Neural progenitor cell (in vitro differentiated cells): ENCODE measurements at regions not wholly inside any gene's neighbourhood (a gene's known extent, or its start where the extent isn't known, plus 50 kb on each side); places are given as distances from the start of the nearest gene placed in this dataset.
"Not testable (repeated sequence)": the region's sequence is repeated elsewhere in the genome, so short reads cannot be mapped to it uniquely, and the experiment has no call there.

ENCODE experiments used
- DNase-seq: peaks from one replicate; pipeline ENCODE4 v3.0.0-alpha.2; 2016; ENCODE audit warnings: low spot score
- H2AFZ ChIP-seq: fragments of 200-600 bp; sonication (generic); replicated peaks from 2 replicates; pipeline ENCODE4 v1.6.1; 2016; ENCODE audit warnings: antibody characterized with exemption
- H3F3A ChIP-seq: fragments of 200-600 bp; sonication (generic); 2 replicates; pipeline ENCODE4 v1.6.1; 2016; ENCODE audit warnings: antibody characterized with exemption, low read depth
- H3K27ac ChIP-seq: fragments of 200-600 bp; sonication (generic); 2 replicates; pipeline ENCODE4 v1.5.1; 2016; ENCODE audit warnings: mild to moderate bottlenecking
- H3K27me3 ChIP-seq: fragments of 200-600 bp; sonication (generic); 2 replicates; pipeline ENCODE4 v1.6.1; 2016; ENCODE audit warnings: mild to moderate bottlenecking, moderate library complexity
- H3K36me3 ChIP-seq: fragments of 200-600 bp; sonication (generic); 2 replicates; pipeline ENCODE4 v1.5.1; 2016
- H3K4me1 ChIP-seq: fragments of 200-600 bp; sonication (generic); 2 replicates; pipeline ENCODE4 v1.6.1; 2016; ENCODE audit warnings: mixed run types
- H3K4me2 ChIP-seq: fragments of 200-600 bp; sonication (generic); 2 replicates; pipeline ENCODE4 v1.6.1; 2016
- H3K4me3 ChIP-seq: fragments of 200-600 bp; sonication (generic); 2 replicates; pipeline ENCODE4 v1.5.1; 2016
- H3K79me2 ChIP-seq: fragments of 200-600 bp; sonication (generic); 2 replicates; pipeline ENCODE4 v1.6.1; 2016; ENCODE audit warnings: low read depth
- H3K9ac ChIP-seq: fragments of 200-600 bp; sonication (generic); 2 replicates; pipeline ENCODE4 v1.6.1; 2016
- H3K9me3 ChIP-seq: fragments of 200-600 bp; sonication (generic); 2 replicates; pipeline ENCODE4 v1.5.1; 2016; ENCODE audit warnings: low read depth
- H4K20me1 ChIP-seq: fragments of 200-600 bp; sonication (generic); 2 replicates; pipeline ENCODE4 v1.6.1; 2016; ENCODE audit warnings: low read depth
- H3K27ac Mint-ChIP-seq: 3 replicates; pipeline ENCODE4 v1.8.0; 2021; ENCODE audit warnings: mixed read lengths
- H3K27me3 Mint-ChIP-seq: 2 replicates; pipeline ENCODE4 v1.8.0; 2022; ENCODE audit warnings: low read depth, mild to moderate bottlenecking, inconsistent platforms, moderate library complexity, mixed read lengths; ENCODE audit not compliant: insufficient read depth
- H3K36me3 Mint-ChIP-seq: 3 replicates; pipeline ENCODE4 v1.8.0; 2021; ENCODE audit warnings: mixed read lengths
- H3K4me1 Mint-ChIP-seq: 3 replicates; pipeline ENCODE4 v1.8.0; 2021; ENCODE audit warnings: mixed read lengths
- H3K4me3 Mint-ChIP-seq: 3 replicates; pipeline ENCODE4 v1.8.0; 2021; ENCODE audit warnings: mild to moderate bottlenecking, moderate library complexity, mixed read lengths
- H3K9me3 Mint-ChIP-seq: 3 replicates; pipeline ENCODE4 v1.8.0; 2020; ENCODE audit warnings: mixed read lengths
- CTCF ChIP-seq: fragments of 200-600 bp; sonication (generic); IDR thresholded peaks from 2 replicates; pipeline ENCODE4 v1.5.1; 2017; ENCODE audit warnings: antibody characterized with exemption, mild to moderate bottlenecking
- EZH2 ChIP-seq: fragments of 200-600 bp; sonication (generic); IDR thresholded peaks from 2 replicates; pipeline ENCODE4 v1.6.1; 2017; ENCODE audit warnings: antibody characterized with exemption, mild to moderate bottlenecking, moderate library complexity
- EZH2phosphoT487 ChIP-seq: fragments of 200-600 bp; sonication (generic); IDR thresholded peaks from 2 replicates; pipeline ENCODE4 v1.6.1; 2017; ENCODE audit warnings: antibody characterized with exemption

- Mint-ChIP-seq H3K27ac (no peak overlapping the region), H3K9me3 (no peaks in the 10 kb centered on the region), H3K36me3 (no peaks in the 10 kb centered on the region), H3K4me3 (no peak overlapping the region), H3K4me1 (no peaks in the 10 kb centered on the region), H3K27me3 (no peaks in the 10 kb centered on the region)
- DNase-seq: no peak
- Histone ChIP-seq H3K27ac (no peak overlapping the region), H3K4me3 (no peak overlapping the region), H3K36me3 (no peaks in the 10 kb centered on the region), H3K9ac (no peak overlapping the region), H3K27me3 (no peaks in the 10 kb centered on the region), H3K9me3 (no peaks in the 10 kb centered on the region), H3K79me2 (no peaks in the 10 kb centered on the region), H4K20me1 (no peaks in the 10 kb centered on the region), H2AFZ (no peak overlapping the region), H3K4me1 (no peaks in the 10 kb centered on the region), H3F3A (no peaks in the 10 kb centered on the region), H3K4me2 (no peak overlapping the region)
- TF ChIP-seq EZH2 (no peak), EZH2phosphoT487 (no peak), CTCF (no peak)
These were observed 1545.4 kb upstream of the PCDH10 start for GRCh38 chr4:131603705-131604104.

GRCh38 chr4:131609039-131609438 is 1540.1 kb upstream of the PCDH10 start:
- Histone ChIP-seq H3K9me3 (no peaks in the 10 kb centered on the region), H3K4me3 (no peak overlapping the region), H3K36me3 (no peaks in the 10 kb centered on the region), H3K27ac (no peak overlapping the region), H3F3A (no peaks in the 10 kb centered on the region), H4K20me1 (no peaks in the 10 kb centered on the region), H3K4me1 (no peaks in the 10 kb centered on the region), H3K27me3 (no peaks in the 10 kb centered on the region), H3K9ac (no peak overlapping the region), H3K4me2 (no peak overlapping the region), H3K79me2 (no peaks in the 10 kb centered on the region), H2AFZ (no peak overlapping the region)
- TF ChIP-seq EZH2phosphoT487: no peak
- TF ChIP-seq EZH2: no peak
- TF ChIP-seq CTCF: no peak
- H3K27me3 Mint-ChIP-seq: no peaks in the 10 kb centered on the region
- H3K36me3 Mint-ChIP-seq: no peaks in the 10 kb centered on the region
- no peak for DNase-seq
- no peak overlapping the region for H3K27ac Mint-ChIP-seq
- no peak overlapping the region for H3K4me3 Mint-ChIP-seq
- no peaks in the 10 kb centered on the region for H3K9me3 Mint-ChIP-seq
- H3K4me1 Mint-ChIP-seq: no peaks in the 10 kb centered on the region

GRCh38 chr4:131610517-131610916 is 1538.6 kb upstream of the PCDH10 start:
- not testable (repeated sequence) for H3K79me2 ChIP-seq, H3K4me2 ChIP-seq, H3F3A ChIP-seq, H3K9me3 Mint-ChIP-seq, H2AFZ ChIP-seq, H3K4me1 ChIP-seq, H4K20me1 ChIP-seq, H3K27me3 ChIP-seq, DNase-seq, H3K27me3 Mint-ChIP-seq, H3K27ac ChIP-seq, H3K9me3 ChIP-seq, H3K36me3 ChIP-seq, H3K4me3 Mint-ChIP-seq, H3K4me1 Mint-ChIP-seq, H3K36me3 Mint-ChIP-seq, H3K27ac Mint-ChIP-seq, H3K9ac ChIP-seq, H3K4me3 ChIP-seq

- Histone ChIP-seq H3K27me3 (no peaks in the 10 kb centered on the region), H3K9ac (no peak overlapping the region), H3K27ac (no peak overlapping the region), H3K9me3 (no peaks in the 10 kb centered on the region), H4K20me1 (no peaks in the 10 kb centered on the region), H3K4me3 (no peak overlapping the region), H3K79me2 (no peaks in the 10 kb centered on the region), H2AFZ (no peak overlapping the region), H3F3A (no peaks in the 10 kb centered on the region), H3K4me1 (no peaks in the 10 kb centered on the region), H3K4me2 (no peak overlapping the region), H3K36me3 (no peaks in the 10 kb centered on the region)
- no peak for DNase-seq
- Mint-ChIP-seq H3K27me3 (no peaks in the 10 kb centered on the region), H3K36me3 (no peaks in the 10 kb centered on the region), H3K9me3 (no peaks in the 10 kb centered on the region), H3K4me3 (no peak overlapping the region), H3K4me1 (no peaks in the 10 kb centered on the region), H3K27ac (no peak overlapping the region)
- no peak for TF ChIP-seq CTCF
- TF ChIP-seq EZH2phosphoT487: no peak
These were observed 1535.8 kb upstream of the PCDH10 start for GRCh38 chr4:131613086-131613823.
